ENCODE measurements at regions not wholly inside any gene's neighbourhood (a gene's known extent, or its start where the extent isn't known, plus 50 kb on each side); places are given as distances from the start of the nearest gene placed in this dataset.
"Not testable (repeated sequence)": the region's sequence is repeated elsewhere in the genome, so short reads cannot be mapped to it uniquely, and the experiment has no call there.

GRCh38 chr3:159045279-159045885 lies 243.5 kb downstream of the MFSD1 start:
- DNase-seq (ENCODE audit: low read depth), result no peak

- DNase-seq (ENCODE audit: low read depth), result no peak
Measured at GRCh38 chr3:159047361-159047760, 245.5 kb downstream of the MFSD1 start.

- not testable (repeated sequence) for DNase-seq (ENCODE audit: low read depth)
Measured at GRCh38 chr3:159052494-159052893, 250.6 kb downstream of the MFSD1 start.

GRCh38 chr3:159057621-159058020 lies 255.8 kb downstream of the MFSD1 start:
- no peak for DNase-seq (ENCODE audit: low read depth)

GRCh38 chr3:159058859-159059258 lies 257.0 kb downstream of the MFSD1 start:
- no peak for DNase-seq (ENCODE audit: low read depth)

- DNase-seq (ENCODE audit: low read depth), result no peak
Measured at GRCh38 chr3:159059395-159059794, 257.5 kb downstream of the MFSD1 start.

- DNase-seq (ENCODE audit: low read depth), result no peak
Measured at GRCh38 chr3:159062734-159063410, 261.0 kb downstream of the MFSD1 start.

- DNase-seq (ENCODE audit: low read depth), result no peak
Measured at GRCh38 chr3:159069091-159069490, 267.2 kb downstream of the MFSD1 start, which contains the start of gene IQCJ. IQCJ (plus strand) TSS chr3:159069319.

GRCh38 chr3:159069866-159070425 lies 268.1 kb downstream of the MFSD1 start:
- no peak for DNase-seq (ENCODE audit: low read depth)

- DNase-seq (ENCODE audit: low read depth), result no peak
Measured at GRCh38 chr3:159074756-159075701, 273.2 kb downstream of the MFSD1 start.

- DNase-seq (ENCODE audit: low read depth), result no peak
Measured at GRCh38 chr3:159077860-159078259, 276.0 kb downstream of the MFSD1 start.

- no peak for DNase-seq (ENCODE audit: low read depth)
Measured at GRCh38 chr3:159080256-159080655, 278.4 kb downstream of the MFSD1 start.

GRCh38 chr3:159080821-159081220 lies 279.0 kb downstream of the MFSD1 start:
- no peak for DNase-seq (ENCODE audit: low read depth)

- DNase-seq (ENCODE audit: low read depth), result no peak
Measured at GRCh38 chr3:159082519-159082918, 280.7 kb downstream of the MFSD1 start.

- DNase-seq (ENCODE audit: low read depth), result no peak
Measured at GRCh38 chr3:159091936-159092335, 290.1 kb downstream of the MFSD1 start.

GRCh38 chr3:159102001-159102400 lies 300.1 kb downstream of the MFSD1 start:
- no peak for DNase-seq (ENCODE audit: low read depth)

GRCh38 chr3:159112724-159113123 lies 310.9 kb downstream of the MFSD1 start:
- no peak for DNase-seq (ENCODE audit: low read depth)

GRCh38 chr3:159113221-159113875 lies 311.5 kb downstream of the MFSD1 start:
- DNase-seq (ENCODE audit: low read depth), result no peak

- DNase-seq (ENCODE audit: low read depth), result no peak
Measured at GRCh38 chr3:159114582-159114981, 312.7 kb downstream of the MFSD1 start.

GRCh38 chr3:159123877-159124276 lies 322.0 kb downstream of the MFSD1 start:
- no peak for DNase-seq (ENCODE audit: low read depth)

GRCh38 chr3:159126261-159127020 lies 324.6 kb downstream of the MFSD1 start:
- DNase-seq (ENCODE audit: low read depth), result no peak
